GM13977 (cell line): ENCODE measurements at regions not wholly inside any gene's neighbourhood (a gene's known extent, or its start where the extent isn't known, plus 50 kb on each side); places are given as distances from the start of the nearest gene placed in this dataset.

Experiments
- DNase-seq: peaks from one replicate; pipeline ENCODE4 v3.0.0; 2012; ENCODE audit warnings: low spot score
- CTCF ChIP-seq: IDR thresholded peaks from 2 replicates; pipeline ENCODE4 v1.5.1; 2012; ENCODE audit warnings: mild to moderate bottlenecking, control low read depth; ENCODE audit not compliant: insufficient read depth; ENCODE audit errors: extremely low read depth, missing control alignments
- in situ Hi-C: fragments of 300-500 bp; cut with MboI; formaldehyde crosslinking; loops from one replicate; pipeline ENCODE4 v1.12.0; 2022; ENCODE audit warnings: low sequenced_read_pairs, low pct_unique_long_range_greater_than_20kb, mixed read lengths, inconsistent platforms; ENCODE audit not compliant: unreplicated experiment

GRCh38 chr2:33770023-33770422, 170.9 kb upstream of the FAM98A start:
- TF ChIP-seq CTCF, result no peak
- in situ Hi-C loops, result no loop called here
- DNase-seq, result no peak

GRCh38 chr2:33766175-33766574, 167.1 kb upstream of the FAM98A start:
- in situ Hi-C loops, result no loop called here
- TF ChIP-seq CTCF, result no peak
- no peak for DNase-seq

GRCh38 chr2:33765122-33765521, 166.0 kb upstream of the FAM98A start:
- in situ Hi-C loops, result no loop called here
- DNase-seq, result no peak

GRCh38 chr2:33764551-33764950, 165.5 kb upstream of the FAM98A start:
- in situ Hi-C loops, result no loop called here
- no peak for DNase-seq

More at GRCh38 chr2:33765122-33765521, 166.0 kb upstream of the FAM98A start:
- peak; percentile 14 for TF ChIP-seq CTCF

GRCh38 chr2:33763671-33764310, 164.7 kb upstream of the FAM98A start:
- no peak for TF ChIP-seq CTCF
- in situ Hi-C loops, result no loop called here
- DNase-seq, result no peak

More at GRCh38 chr2:33764551-33764950, 165.5 kb upstream of the FAM98A start:
- TF ChIP-seq CTCF, result no peak

- DNase-seq, result no peak
- in situ Hi-C loops, result no loop called here
- TF ChIP-seq CTCF, result no peak
Observed at GRCh38 chr2:33762636-33763035, 163.5 kb upstream of the FAM98A start.
